Activated CD4-positive, alpha-beta T cell treated with anti-CD3 and anti-CD28 coated beads, Interleukin-2, amount 10 ng/mL, durations not matched to agents 7 days and 5 days (primary cell): ENCODE measurements at regions not wholly inside any gene's neighbourhood (a gene's known extent, or its start where the extent isn't known, plus 50 kb on each side); places are given as distances from the start of the nearest gene placed in this dataset.

ENCODE experiments used
- CTCF ChIA-PET: fragments of 350-600 bp; sonication (Branson Sonifier 250); formaldehyde crosslinking; loops from one replicate; lab custom pipeline; 2021; ENCODE audit warnings: antibody characterized with exemption; lab: Charles Lee
- POLR2A ChIA-PET: fragments of 350-600 bp; sonication (Branson Sonifier 250); formaldehyde crosslinking; loops from one replicate; lab custom pipeline; 2021; ENCODE audit warnings: antibody characterized with exemption; lab: Charles Lee
- DNase-seq: peaks from one replicate; pipeline ENCODE4 v3.0.0-alpha.2; 2020
- H3K27ac Mint-ChIP-seq: one replicate; pipeline ENCODE4 v1.8.0; 2021; ENCODE audit warnings: mild to moderate bottlenecking, moderate library complexity, mixed read lengths
- H3K27me3 Mint-ChIP-seq: one replicate; pipeline ENCODE4 v1.8.0; 2021; ENCODE audit warnings: mixed read lengths
- H3K36me3 Mint-ChIP-seq: one replicate; pipeline ENCODE4 v1.8.0; 2021; ENCODE audit warnings: low read depth, mixed read lengths
- H3K4me1 Mint-ChIP-seq: one replicate; pipeline ENCODE4 v1.8.0; 2021; ENCODE audit warnings: mixed read lengths
- H3K4me3 Mint-ChIP-seq: one replicate; pipeline ENCODE4 v1.8.0; 2021; ENCODE audit warnings: mild to moderate bottlenecking, moderate library complexity, mixed read lengths
- H3K9me3 Mint-ChIP-seq: one replicate; pipeline ENCODE4 v1.8.0; 2021; ENCODE audit warnings: mixed read lengths

DNA sequence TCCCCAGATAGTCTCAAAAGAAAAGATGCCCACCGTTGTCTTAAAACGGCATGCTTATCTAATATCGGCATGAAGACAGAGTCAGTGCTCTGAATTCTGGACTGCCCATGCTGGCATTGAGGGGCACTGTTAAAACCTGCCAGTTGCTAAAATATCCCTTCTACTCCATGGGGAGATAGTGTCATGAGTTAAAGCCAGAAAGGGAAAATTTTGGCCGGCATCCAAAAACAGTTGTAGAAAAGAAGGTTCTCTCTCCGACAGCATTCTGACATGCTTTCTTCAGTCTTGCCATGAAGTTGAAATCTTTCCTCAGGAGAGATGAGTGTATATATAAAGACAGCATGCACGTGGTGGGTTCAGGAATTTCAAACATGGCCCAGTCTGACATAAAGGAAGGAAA lies 401.3 kb upstream of the PIK3C3 start:
- H3K27me3 Mint-ChIP-seq = no peaks in the 10 kb centered on the region
- DNase-seq = no peak
- no peaks in the 10 kb centered on the region for H3K9me3 Mint-ChIP-seq
- no peaks in the 10 kb centered on the region for H3K36me3 Mint-ChIP-seq
- ChIA-PET CTCF (no interaction called here), POLR2A (no interaction called here)
- no peak overlapping the region for H3K27ac Mint-ChIP-seq
- H3K4me3 Mint-ChIP-seq = no peak overlapping the region
- H3K4me1 Mint-ChIP-seq = no peaks in the 10 kb centered on the region

DNA sequence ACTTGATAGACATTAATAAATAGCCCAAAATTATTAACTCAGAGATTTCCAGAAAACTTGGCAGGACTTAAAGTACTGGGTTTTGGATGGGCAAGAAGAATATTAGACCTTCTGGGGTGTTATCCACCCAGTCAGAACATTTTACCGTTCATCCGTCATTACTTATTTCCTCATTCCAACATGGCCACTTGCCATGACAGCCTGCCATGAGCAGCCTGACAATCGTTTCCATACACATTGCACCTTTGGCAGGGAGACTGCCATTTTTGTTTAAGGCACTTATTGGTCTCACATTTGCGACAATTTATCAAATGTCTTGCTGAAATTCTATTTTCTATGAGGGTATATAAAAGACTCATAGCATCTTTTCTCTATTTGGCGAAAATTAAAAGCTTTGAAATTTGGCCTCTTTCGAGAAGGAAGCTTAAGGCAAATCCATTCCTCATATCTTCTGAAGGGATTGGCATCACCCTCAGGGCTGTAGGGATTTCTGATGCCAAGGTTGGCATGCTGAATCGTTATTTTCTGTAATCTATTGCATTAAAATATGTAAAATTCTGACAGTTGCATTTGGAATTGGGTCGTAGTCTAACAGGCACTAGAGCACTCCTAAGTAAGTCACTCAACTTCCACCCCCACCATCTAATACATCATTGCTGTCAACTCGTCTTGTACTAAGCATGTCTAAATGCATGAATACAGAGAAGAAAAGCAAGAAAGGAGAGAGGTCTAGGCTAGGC lies 406.3 kb upstream of the PIK3C3 start:
- Mint-ChIP-seq H3K9me3 (no peaks in the 10 kb centered on the region), H3K4me3 (no peak overlapping the region), H3K36me3 (no peaks in the 10 kb centered on the region), H3K4me1 (no peaks in the 10 kb centered on the region), H3K27me3 (no peaks in the 10 kb centered on the region), H3K27ac (no peak overlapping the region)
- CTCF ChIA-PET = no interaction called here
- no peak for DNase-seq
- POLR2A ChIA-PET = no interaction called here

DNA sequence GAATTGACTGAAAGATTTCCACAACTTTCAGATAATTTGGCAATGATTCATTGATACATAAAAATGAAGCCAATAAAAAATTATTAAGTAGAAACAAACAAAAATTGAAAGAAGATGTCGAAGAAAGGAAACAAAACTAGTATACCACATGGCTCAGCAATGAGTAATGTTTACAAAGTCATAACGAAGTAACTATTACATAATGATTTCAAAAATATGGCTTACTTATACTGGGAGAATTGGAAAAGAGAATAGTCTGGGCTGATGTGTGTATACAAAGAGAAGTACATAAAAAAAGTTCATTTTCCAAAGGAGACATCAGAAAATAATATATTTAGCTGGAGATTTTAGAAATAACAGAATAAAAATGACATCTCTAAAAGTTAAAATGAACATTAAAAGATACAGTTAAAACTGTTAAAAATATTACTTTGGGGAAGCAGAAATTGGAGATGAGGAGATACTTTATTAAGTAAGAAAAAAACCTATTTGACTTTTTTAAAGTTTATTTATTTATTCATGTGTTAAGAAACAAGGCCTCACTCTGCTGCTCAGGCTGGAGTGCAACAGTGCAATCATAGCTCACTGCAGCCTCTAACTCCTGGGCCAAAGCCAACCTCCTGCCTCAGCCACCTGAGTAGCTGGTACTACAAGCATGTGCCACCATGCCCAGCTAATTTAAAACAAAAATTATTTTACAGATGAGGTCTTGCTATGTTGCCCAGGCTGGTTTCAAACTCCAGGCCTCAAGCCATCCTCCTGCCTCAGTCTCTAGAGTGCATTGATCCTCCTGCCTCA lies 409.7 kb upstream of the PIK3C3 start:
- no peaks in the 10 kb centered on the region for H3K9me3 Mint-ChIP-seq
- no peaks in the 10 kb centered on the region for H3K4me1 Mint-ChIP-seq
- H3K27ac Mint-ChIP-seq = no peak overlapping the region
- no peak for DNase-seq
- ChIA-PET POLR2A (no interaction called here), CTCF (no interaction called here)
- no peaks in the 10 kb centered on the region for H3K36me3 Mint-ChIP-seq
- no peaks in the 10 kb centered on the region for H3K27me3 Mint-ChIP-seq
- H3K4me3 Mint-ChIP-seq = no peak overlapping the region

- H3K27me3 Mint-ChIP-seq = no peaks in the 10 kb centered on the region
- H3K27ac Mint-ChIP-seq = no peak overlapping the region
- no peaks in the 10 kb centered on the region for H3K36me3 Mint-ChIP-seq
- no peak for DNase-seq
- H3K4me3 Mint-ChIP-seq = no peak overlapping the region
- CTCF ChIA-PET = no interaction called here
- no peaks in the 10 kb centered on the region for H3K4me1 Mint-ChIP-seq
- H3K9me3 Mint-ChIP-seq = no peaks in the 10 kb centered on the region
- POLR2A ChIA-PET = no interaction called here
These were observed 411.2 kb upstream of the PIK3C3 start for GRCh38 chr18:41543815-41544214.

DNA sequence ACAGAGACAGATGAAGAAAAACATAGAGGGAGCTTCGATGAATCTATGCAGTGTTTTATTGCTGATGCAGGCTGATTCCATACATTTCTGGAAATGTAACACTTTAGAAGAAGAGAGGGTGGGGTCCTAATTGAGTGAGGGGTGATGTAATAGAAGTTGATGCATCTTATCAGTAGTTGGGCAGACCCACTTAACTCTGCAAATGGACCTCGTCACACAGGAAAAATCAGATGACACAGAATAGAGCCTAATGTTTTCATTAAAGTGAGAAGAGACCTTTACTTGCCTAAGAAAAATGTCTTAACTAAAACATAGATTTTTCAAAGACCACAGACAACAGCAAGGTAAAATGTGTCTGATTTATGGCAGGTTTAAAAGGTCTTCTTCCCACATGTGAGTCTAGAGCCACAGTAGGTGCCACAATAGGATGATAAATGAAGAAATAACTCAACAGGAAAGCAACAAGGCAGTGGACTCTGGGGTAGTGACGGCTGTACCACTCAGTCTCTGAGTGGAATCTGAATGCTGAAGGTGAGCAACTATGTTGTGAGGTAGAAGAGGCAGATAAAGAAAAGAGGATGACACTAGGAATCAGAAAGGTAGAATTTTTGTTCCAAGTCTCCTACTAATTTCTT lies 414.7 kb upstream of the PIK3C3 start:
- Mint-ChIP-seq H3K4me1 (no peaks in the 10 kb centered on the region), H3K27ac (no peak overlapping the region), H3K27me3 (no peaks in the 10 kb centered on the region), H3K36me3 (no peaks in the 10 kb centered on the region), H3K9me3 (no peaks in the 10 kb centered on the region), H3K4me3 (no peak overlapping the region)
- no peak for DNase-seq
- ChIA-PET POLR2A (no interaction called here), CTCF (interaction anchor here (1.0 kb wide), 1 partner anchor 16 kb away, joined by 3 read pairs; no protein-coding TSS in a partner anchor)

- no peak for DNase-seq
- Mint-ChIP-seq H3K4me1 (no peaks in the 10 kb centered on the region), H3K4me3 (no peak overlapping the region), H3K27me3 (no peaks in the 10 kb centered on the region), H3K9me3 (no peaks in the 10 kb centered on the region), H3K27ac (no peak overlapping the region), H3K36me3 (no peaks in the 10 kb centered on the region)
- POLR2A ChIA-PET = no interaction called here
- CTCF ChIA-PET = no interaction called here
These were observed 416.3 kb upstream of the PIK3C3 start for GRCh38 chr18:41538751-41539150.

GRCh38 chr18:41537666-41538065 lies 417.4 kb upstream of the PIK3C3 start:
- ChIA-PET CTCF (no interaction called here), POLR2A (no interaction called here)
- no peaks in the 10 kb centered on the region for H3K4me1 Mint-ChIP-seq
- H3K4me3 Mint-ChIP-seq = no peak overlapping the region
- H3K27ac Mint-ChIP-seq = no peak overlapping the region
- DNase-seq = no peak
- H3K9me3 Mint-ChIP-seq = peaks cover 2% of the 10 kb centered on the region
- no peaks in the 10 kb centered on the region for H3K36me3 Mint-ChIP-seq
- no peaks in the 10 kb centered on the region for H3K27me3 Mint-ChIP-seq

DNA sequence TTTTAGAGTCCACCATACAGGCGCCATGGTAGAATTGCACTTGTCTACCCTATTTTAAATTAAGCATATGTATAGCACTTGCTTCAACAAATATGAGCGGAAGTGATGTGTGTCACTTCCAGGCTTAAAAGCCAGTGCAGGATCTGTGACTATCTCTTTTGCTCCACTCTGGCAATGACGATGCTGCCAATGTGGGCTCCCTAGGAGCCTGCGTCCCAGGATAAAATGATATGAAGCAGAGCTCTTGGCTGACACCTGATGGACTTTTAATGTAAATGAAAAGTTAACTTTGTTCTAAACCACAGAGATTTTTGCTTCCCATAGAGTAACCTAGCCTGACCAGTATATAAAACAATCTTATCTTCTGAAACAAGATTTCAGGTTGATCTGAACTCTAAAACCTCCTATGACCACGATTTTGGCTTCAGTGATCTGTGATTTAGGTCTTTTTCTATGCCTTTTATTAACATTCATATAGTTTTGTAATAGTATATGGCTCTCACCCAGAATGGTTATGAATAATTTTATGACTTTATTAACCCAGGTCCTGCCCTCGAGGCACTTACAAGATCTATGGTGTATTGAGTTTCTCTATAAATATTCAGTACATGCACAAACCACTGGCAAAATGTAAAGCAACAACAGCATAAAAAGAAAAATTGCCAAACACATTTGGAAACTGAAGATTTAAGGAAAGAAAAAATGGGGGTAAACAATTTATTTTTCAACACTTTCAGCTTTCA lies 422.5 kb upstream of the PIK3C3 start:
- CTCF ChIA-PET = no interaction called here
- Mint-ChIP-seq H3K4me3 (no peak overlapping the region), H3K27me3 (no peaks in the 10 kb centered on the region), H3K27ac (no peak overlapping the region), H3K9me3 (peaks cover 2% of the 10 kb centered on the region), H3K36me3 (no peaks in the 10 kb centered on the region), H3K4me1 (no peaks in the 10 kb centered on the region)
- no peak for DNase-seq
- POLR2A ChIA-PET = no interaction called here

- POLR2A ChIA-PET = no interaction called here
These were observed 424.1 kb upstream of the PIK3C3 start for GRCh38 chr18:41530970-41531369.

GRCh38 chr18:41529093-41529492 lies 425.9 kb upstream of the PIK3C3 start:
- H3K36me3 Mint-ChIP-seq = no peaks in the 10 kb centered on the region
- H3K9me3 Mint-ChIP-seq = peaks cover 2% of the 10 kb centered on the region
- no peaks in the 10 kb centered on the region for H3K4me1 Mint-ChIP-seq
- DNase-seq = no peak
- ChIA-PET CTCF (no interaction called here), POLR2A (no interaction called here)
- H3K27me3 Mint-ChIP-seq = no peaks in the 10 kb centered on the region
- no peak overlapping the region for H3K27ac Mint-ChIP-seq
- H3K4me3 Mint-ChIP-seq = no peak overlapping the region

More at GRCh38 chr18:41530970-41531369, 424.1 kb upstream of the PIK3C3 start:
- Mint-ChIP-seq H3K27ac (no peak overlapping the region), H3K4me3 (no peak overlapping the region), H3K9me3 (peaks cover 2% of the 10 kb centered on the region), H3K27me3 (no peaks in the 10 kb centered on the region), H3K36me3 (no peaks in the 10 kb centered on the region), H3K4me1 (no peaks in the 10 kb centered on the region)
- CTCF ChIA-PET = no interaction called here
- no peak for DNase-seq

GRCh38 chr18:41526054-41526453 lies 429.0 kb upstream of the PIK3C3 start:
- Mint-ChIP-seq H3K9me3 (no peaks in the 10 kb centered on the region), H3K36me3 (no peaks in the 10 kb centered on the region), H3K4me3 (no peak overlapping the region), H3K4me1 (no peaks in the 10 kb centered on the region), H3K27ac (no peak overlapping the region), H3K27me3 (no peaks in the 10 kb centered on the region)
- POLR2A ChIA-PET = no interaction called here
- CTCF ChIA-PET = no interaction called here
- no peak for DNase-seq

- H3K4me3 Mint-ChIP-seq = no peak overlapping the region
- H3K36me3 Mint-ChIP-seq = no peaks in the 10 kb centered on the region
- DNase-seq = no peak
- no peak overlapping the region for H3K27ac Mint-ChIP-seq
- H3K9me3 Mint-ChIP-seq = no peaks in the 10 kb centered on the region
- no peaks in the 10 kb centered on the region for H3K27me3 Mint-ChIP-seq
- POLR2A ChIA-PET = no interaction called here
- no peaks in the 10 kb centered on the region for H3K4me1 Mint-ChIP-seq
- CTCF ChIA-PET = no interaction called here
These were observed 430.2 kb upstream of the PIK3C3 start for GRCh38 chr18:41524674-41525470.
